ENCODE measurements at regions not wholly inside any gene's neighbourhood (a gene's known extent, or its start where the extent isn't known, plus 50 kb on each side); places are given as distances from the start of the nearest gene placed in this dataset.
"Not testable (repeated sequence)": the region's sequence is repeated elsewhere in the genome, so short reads cannot be mapped to it uniquely, and the experiment has no call there.

GRCh38 chrX:143455046-143455445 is 62.2 kb downstream of the SPANXN3 start:
- FAIRE-seq (no peak), DNase-seq (ENCODE audit: insufficient read length, low spot score) (no peak)

- no peak for DNase-seq (ENCODE audit: insufficient read length, low spot score)
- no peak for FAIRE-seq
Observed at GRCh38 chrX:143437439-143437838, 79.8 kb downstream of the SPANXN3 start.

GRCh38 chrX:143435916-143436315 is 81.4 kb downstream of the SPANXN3 start:
- FAIRE-seq (no peak), DNase-seq (ENCODE audit: insufficient read length, low spot score) (no peak)

GRCh38 chrX:143429811-143430210 is 87.5 kb downstream of the SPANXN3 start:
- no peak for FAIRE-seq
- no peak for DNase-seq (ENCODE audit: insufficient read length, low spot score)

GRCh38 chrX:143429131-143429530 is 88.1 kb downstream of the SPANXN3 start:
- FAIRE-seq: no peak
- no peak for DNase-seq (ENCODE audit: insufficient read length, low spot score)

GRCh38 chrX:143401160-143401559 is 116.1 kb downstream of the SPANXN3 start:
- FAIRE-seq: no peak
- no peak for DNase-seq (ENCODE audit: insufficient read length, low spot score)

GRCh38 chrX:143378851-143379250 is 138.4 kb downstream of the SPANXN3 start:
- DNase-seq (ENCODE audit: insufficient read length, low spot score): no peak
- FAIRE-seq: no peak

GRCh38 chrX:143363419-143363818 is 153.9 kb downstream of the SPANXN3 start:
- no peak for FAIRE-seq
- no peak for DNase-seq (ENCODE audit: insufficient read length, low spot score)

- FAIRE-seq (no peak), DNase-seq (ENCODE audit: insufficient read length, low spot score) (no peak)
Observed at GRCh38 chrX:143340190-143340589, 177.1 kb downstream of the SPANXN3 start.

GRCh38 chrX:143336261-143336660 is 181.0 kb downstream of the SPANXN3 start:
- no peak for FAIRE-seq
- DNase-seq (ENCODE audit: insufficient read length, low spot score): no peak

- no peak for FAIRE-seq
- DNase-seq (ENCODE audit: insufficient read length, low spot score): no peak
Observed at GRCh38 chrX:143319526-143319925, 197.7 kb downstream of the SPANXN3 start.

- FAIRE-seq; DNase-seq (ENCODE audit: insufficient read length, low spot score): not testable (repeated sequence)
Observed at GRCh38 chrX:143318857-143319256, 198.4 kb downstream of the SPANXN3 start.

GRCh38 chrX:143306991-143307937 is 210.0 kb downstream of the SPANXN3 start:
- FAIRE-seq (no peak), DNase-seq (ENCODE audit: insufficient read length, low spot score) (no peak)

GRCh38 chrX:143304518-143304917 is 212.8 kb downstream of the SPANXN3 start:
- FAIRE-seq: no peak
- no peak for DNase-seq (ENCODE audit: insufficient read length, low spot score)

- no peak for FAIRE-seq
- DNase-seq (ENCODE audit: insufficient read length, low spot score): no peak
Observed at GRCh38 chrX:143304025-143304424, 213.2 kb downstream of the SPANXN3 start.

GRCh38 chrX:143298663-143299241 is 218.5 kb downstream of the SPANXN3 start:
- no peak for DNase-seq (ENCODE audit: insufficient read length, low spot score)
- FAIRE-seq: no peak

- no peak for FAIRE-seq
- DNase-seq (ENCODE audit: insufficient read length, low spot score): no peak
Observed at GRCh38 chrX:143296521-143296920, 220.8 kb downstream of the SPANXN3 start.

GRCh38 chrX:143287236-143287635 is 230.0 kb downstream of the SPANXN3 start:
- DNase-seq (ENCODE audit: insufficient read length, low spot score) (no peak), FAIRE-seq (no peak)

- FAIRE-seq (no peak), DNase-seq (ENCODE audit: insufficient read length, low spot score) (no peak)
Observed at GRCh38 chrX:143270317-143270716, 244.6 kb downstream of the SPANXN4 start.

GRCh38 chrX:143244593-143244992 is 218.9 kb downstream of the SPANXN4 start:
- DNase-seq (ENCODE audit: insufficient read length, low spot score); FAIRE-seq: not testable (repeated sequence)

GRCh38 chrX:143240658-143241057 is 214.9 kb downstream of the SPANXN4 start:
- FAIRE-seq (no peak), DNase-seq (ENCODE audit: insufficient read length, low spot score) (no peak)

GRCh38 chrX:143231492-143231891 is 205.8 kb downstream of the SPANXN4 start:
- FAIRE-seq (no peak), DNase-seq (ENCODE audit: insufficient read length, low spot score) (no peak)

Data from GM19239 (cell line).